Uterus (tissue), 2 donors: ENCODE measurements at regions not wholly inside any gene's neighbourhood (a gene's known extent, or its start where the extent isn't known, plus 50 kb on each side); places are given as distances from the start of the nearest gene placed in this dataset.

Experiments used
- CTCF ChIP-seq, 4 experiments: fragments of 200-600 bp in 2 of 4; fragments of 450-650 bp in 2 of 4; sonication (generic) in 2 of 4; IDR thresholded peaks; one replicate each; pipeline ENCODE4 v1.5.1; 2016 to 2019; ENCODE audit warnings: antibody characterized with exemption in 4 of 4, mild to moderate bottlenecking in 2 of 4, moderate library complexity in 1 of 4
- POLR2A ChIP-seq, 2 donors: fragments of 450-650 bp; IDR thresholded peaks; one replicate each; pipeline ENCODE4 v1.6.1; 2016; ENCODE audit warnings: antibody characterized with exemption in 2 of 2, mild to moderate bottlenecking in 1 of 2, moderate library complexity in 1 of 2

- TF ChIP-seq CTCF (IDR thresholded peaks at IDR 0.05) (no peak), POLR2A (IDR thresholded peaks at IDR 0.05) (no peak)
These were observed 60.6 kb upstream of the SLC39A8 start for GRCh38 chr4:102405821-102406401.
